ENCODE measurements at regions not wholly inside any gene's neighbourhood (a gene's known extent, or its start where the extent isn't known, plus 50 kb on each side); places are given as distances from the start of the nearest gene placed in this dataset.

DNA sequence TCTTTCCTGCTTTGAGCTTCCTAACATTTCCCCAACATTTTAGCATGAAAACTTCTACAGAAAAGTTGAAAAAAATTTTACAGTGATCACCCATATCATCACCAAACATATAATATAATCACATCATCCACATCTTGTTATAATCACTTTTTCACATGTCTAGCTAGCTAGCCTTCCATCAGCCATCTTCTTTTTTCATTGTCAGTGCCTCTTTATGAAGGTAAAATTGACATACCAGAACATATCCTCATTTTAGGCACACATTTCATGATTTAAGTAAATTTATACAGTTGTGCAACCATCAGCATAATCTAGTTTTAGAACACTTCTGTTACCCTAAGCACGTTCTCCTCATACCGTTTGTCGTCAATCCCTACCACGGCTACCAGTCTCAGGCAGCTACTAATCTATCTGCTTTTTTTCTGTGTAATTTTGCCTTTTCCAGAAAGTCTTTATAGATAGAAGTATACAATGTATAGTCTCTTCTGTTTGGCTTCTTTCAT is 73.7 kb downstream of the VEGFA start:
- TF ChIP-seq POLR2AphosphoS5 (IDR thresholded peaks at IDR 0.05; ENCODE audit: low read length) (no peak), EZH2 (IDR thresholded peaks at IDR 0.05; ENCODE audit: borderline replicate concordance, control insufficient read depth, low read depth, low read length) (no peak), BACH1 (IDR thresholded peaks at IDR 0.05; ENCODE audit: borderline replicate concordance) (no peak), POLR2A (IDR thresholded peaks at IDR 0.05; ENCODE audit: low read depth, low read length) (no peak)
- TF ChIP-seq, protein P1, sequence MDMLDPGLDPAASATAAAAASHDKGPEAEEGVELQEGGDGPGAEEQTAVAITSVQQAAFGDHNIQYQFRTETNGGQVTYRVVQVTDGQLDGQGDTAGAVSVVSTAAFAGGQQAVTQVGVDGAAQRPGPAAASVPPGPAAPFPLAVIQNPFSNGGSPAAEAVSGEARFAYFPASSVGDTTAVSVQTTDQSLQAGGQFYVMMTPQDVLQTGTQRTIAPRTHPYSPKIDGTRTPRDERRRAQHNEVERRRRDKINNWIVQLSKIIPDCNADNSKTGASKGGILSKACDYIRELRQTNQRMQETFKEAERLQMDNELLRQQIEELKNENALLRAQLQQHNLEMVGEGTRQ (IDR thresholded peaks at IDR 0.05; ENCODE audit: borderline replicate concordance, low read depth, low read length), result no peak
- TF ChIP-seq, protein P2, sequence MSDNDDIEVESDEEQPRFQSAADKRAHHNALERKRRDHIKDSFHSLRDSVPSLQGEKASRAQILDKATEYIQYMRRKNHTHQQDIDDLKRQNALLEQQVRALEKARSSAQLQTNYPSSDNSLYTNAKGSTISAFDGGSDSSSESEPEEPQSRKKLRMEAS (IDR thresholded peaks at IDR 0.05; ENCODE audit: low read depth, low read length), result no peak
